ENCODE measurements at regions not wholly inside any gene's neighbourhood (a gene's known extent, or its start where the extent isn't known, plus 50 kb on each side); places are given as distances from the start of the nearest gene placed in this dataset.

GRCh38 chr9:28699632-28700031, 1126.4 kb upstream of the C9orf72 start:
- Histone ChIP-seq H3K27me3 (ENCODE audit: control insufficient read depth in 2 of 2, insufficient read depth in 2 of 2, low read length in 2 of 2) (no peaks in the 10 kb centered on the region), H3K36me3 (ENCODE audit: control insufficient read depth in 2 of 2, extremely low read depth in 1 of 2, insufficient read depth in 2 of 2, low read length in 2 of 2) (no peaks in the 10 kb centered on the region), H3K9me3 (replicated peaks; ENCODE audit: control insufficient read depth, insufficient read depth, low read length) (peaks cover 2% of the 10 kb centered on the region), H4K20me1 (replicated peaks; ENCODE audit: control insufficient read depth, extremely low read depth, insufficient read depth, low read length) (no peaks in the 10 kb centered on the region), H3K9ac (replicated peaks; ENCODE audit: extremely low read depth, insufficient read depth, low read length) (no peak overlapping the region), H3K9me1 (replicated peaks; ENCODE audit: control insufficient read depth, extremely low read depth, insufficient read depth, low read length) (no peaks in the 10 kb centered on the region), H3K4me1 (ENCODE audit: control insufficient read depth, extremely low read depth, insufficient read depth, low read length) (no peaks in the 10 kb centered on the region), H2AFZ (ENCODE audit: low read depth, low read length) (no peak overlapping the region), H3K4me2 (ENCODE audit: insufficient read depth, low read length) (no peak overlapping the region), H3K27ac (ENCODE audit: insufficient read depth, low read depth, low read length) (no peak overlapping the region), H3K4me3 (replicated peaks in 1 of 3; ENCODE audit: insufficient read depth in 1 of 3, low read depth in 1 of 3, low read length in 3 of 3) (no peak overlapping the region), H3K79me2 (ENCODE audit: control insufficient read depth, insufficient read depth, low read length) (no peaks in the 10 kb centered on the region)
- dilution Hi-C loops (cut with MboI; ENCODE audit: extremely low pct_ligation_motif_present, low sequenced_read_pairs), result no loop called here
- FAIRE-seq (no peak), DNase-seq (ENCODE audit: low read depth, low spot score) (no peak)
- TF ChIP-seq, protein P1, sequence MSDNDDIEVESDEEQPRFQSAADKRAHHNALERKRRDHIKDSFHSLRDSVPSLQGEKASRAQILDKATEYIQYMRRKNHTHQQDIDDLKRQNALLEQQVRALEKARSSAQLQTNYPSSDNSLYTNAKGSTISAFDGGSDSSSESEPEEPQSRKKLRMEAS (IDR thresholded peaks at IDR 0.05; ENCODE audit: insufficient read depth, insufficient read length), result no peak
- no peak for TF ChIP-seq GATA2 (IDR thresholded peaks at IDR 0.05; ENCODE audit: insufficient read depth, insufficient read length, low read depth, low read length)
- TF ChIP-seq EZH2 (IDR thresholded peaks at IDR 0.05; ENCODE audit: borderline replicate concordance, low read depth, low read length, severe bottlenecking), result no peak
- no peak for TF ChIP-seq MYC (IDR thresholded peaks at IDR 0.05; ENCODE audit: low read depth, low read length)
- no peak for TF ChIP-seq CTCF (IDR thresholded peaks at IDR 0.05; ENCODE audit: extremely low read depth in 1 of 2, insufficient read depth in 1 of 2, low read depth in 1 of 2, low read length in 2 of 2)
- POLR2A ChIA-PET, result no interaction called here
- BruUV-seq (replicated peaks), result no TSS peak
- intact Hi-C loops (cut with micrococcal nuclease), result no loop called here
- CTCF ChIA-PET, result no interaction called here

DNA sequence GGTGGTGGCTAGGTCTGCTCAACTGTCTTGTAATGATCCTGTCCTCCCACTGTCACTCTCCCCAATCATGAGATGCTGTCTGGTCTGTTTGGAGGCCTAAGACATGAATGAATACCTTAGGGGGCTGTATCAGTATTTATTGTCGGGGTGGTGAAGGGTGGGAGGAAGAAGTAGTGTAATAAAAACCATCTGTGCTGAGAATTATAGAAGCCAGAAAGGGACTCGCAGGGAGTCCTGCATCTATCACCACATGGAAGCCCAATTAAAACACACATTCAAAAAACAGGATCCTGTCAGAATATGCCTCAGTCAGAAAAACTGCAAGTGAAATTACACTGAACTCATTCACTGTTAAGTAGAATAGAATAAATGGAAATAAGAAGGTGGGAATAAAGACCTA, 1134.3 kb upstream of the C9orf72 start:
- dilution Hi-C loops (cut with MboI; ENCODE audit: extremely low pct_ligation_motif_present, low sequenced_read_pairs), result no loop called here
- BruUV-seq (replicated peaks), result no TSS peak
- no peak overlapping the region for H3K27ac ChIP-seq (ENCODE audit: insufficient read depth, low read depth, low read length)
- intact Hi-C loops (cut with micrococcal nuclease), result no loop called here
- TF ChIP-seq FOS (IDR thresholded peaks at IDR 0.05; ENCODE audit: borderline replicate concordance, insufficient read depth, low read length) (no peak), EZH2 (IDR thresholded peaks at IDR 0.05; ENCODE audit: borderline replicate concordance, low read depth, low read length, severe bottlenecking) (no peak), MYC (IDR thresholded peaks at IDR 0.05; ENCODE audit: low read depth, low read length) (no peak), POLR2AphosphoS5 (IDR thresholded peaks at IDR 0.05; ENCODE audit: insufficient read depth, low read depth, low read length) (no peak), POLR2A (IDR thresholded peaks at IDR 0.05; ENCODE audit: low read depth, low read length) (no peak), CTCF (IDR thresholded peaks at IDR 0.05; ENCODE audit: extremely low read depth in 1 of 2, insufficient read depth in 1 of 2, low read depth in 1 of 2, low read length in 2 of 2) (no peak), JUN (IDR thresholded peaks at IDR 0.05; ENCODE audit: borderline replicate concordance, insufficient read depth, insufficient read length, low read depth) (no peak), GATA2 (IDR thresholded peaks at IDR 0.05; ENCODE audit: insufficient read depth, insufficient read length, low read depth, low read length) (no peak)
- TF ChIP-seq, protein P1 (IDR thresholded peaks at IDR 0.05; ENCODE audit: insufficient read depth, insufficient read length), result no peak
- no peak overlapping the region for H3K4me3 ChIP-seq (replicated peaks in 1 of 3; ENCODE audit: insufficient read depth in 1 of 3, low read depth in 1 of 3, low read length in 3 of 3)
- FAIRE-seq (no peak), DNase-seq (ENCODE audit: low read depth, low spot score) (no peak)
- H3K4me2 ChIP-seq (ENCODE audit: insufficient read depth, low read length), result no peak overlapping the region
- no peak overlapping the region for H3K9ac ChIP-seq (replicated peaks; ENCODE audit: extremely low read depth, insufficient read depth, low read length)
- no peaks in the 10 kb centered on the region for H3K4me1 ChIP-seq (ENCODE audit: control insufficient read depth, extremely low read depth, insufficient read depth, low read length)
- H3K27me3 ChIP-seq (ENCODE audit: control insufficient read depth in 2 of 2, insufficient read depth in 2 of 2, low read length in 2 of 2), result no peaks in the 10 kb centered on the region
- no peaks in the 10 kb centered on the region for H3K9me1 ChIP-seq (replicated peaks; ENCODE audit: control insufficient read depth, extremely low read depth, insufficient read depth, low read length)
- POLR2A ChIA-PET, result no interaction called here
- no peaks in the 10 kb centered on the region for H4K20me1 ChIP-seq (replicated peaks; ENCODE audit: control insufficient read depth, extremely low read depth, insufficient read depth, low read length)
- no peaks in the 10 kb centered on the region for H3K9me3 ChIP-seq (replicated peaks; ENCODE audit: control insufficient read depth, insufficient read depth, low read length)
- no peaks in the 10 kb centered on the region for H3K36me3 ChIP-seq (ENCODE audit: control insufficient read depth in 2 of 2, extremely low read depth in 1 of 2, insufficient read depth in 2 of 2, low read length in 2 of 2)
- H2AFZ ChIP-seq (ENCODE audit: low read depth, low read length), result no peak overlapping the region
- no peaks in the 10 kb centered on the region for H3K79me2 ChIP-seq (ENCODE audit: control insufficient read depth, insufficient read depth, low read length)
- CTCF ChIA-PET, result no interaction called here
